CD4-positive, CD25-positive, alpha-beta regulatory T cell (primary cell): ENCODE measurements at regions not wholly inside any gene's neighbourhood (a gene's known extent, or its start where the extent isn't known, plus 50 kb on each side); places are given as distances from the start of the nearest gene placed in this dataset.
A peak's percentile ranks its signal among the peaks of the same experiment; 100 is the strongest.

Experiments used
- ATAC-seq, 2 donors: fragments of 150-1000 bp; cut with Tn5 transposase; one replicate each; pipeline ENCODE4 v1.10.0; 2021; ENCODE audit warnings: low read depth in 2 of 2, moderate number of reproducible peaks in 2 of 2, moderate library complexity in 1 of 2
- DNase-seq, 3 donors: peaks; one replicate each; pipeline versions ENCODE4 v3.0.0 to v3.0.0-alpha.2; 2012 to 2022; ENCODE audit warnings: mixed read lengths in 1 of 3
- H3K27ac ChIP-seq: one replicate; pipeline ENCODE4 v1.7.0; 2013; ENCODE audit warnings: mild to moderate bottlenecking, low read length; ENCODE audit not compliant: insufficient read depth, poor library complexity, severe bottlenecking
- H3K27me3 ChIP-seq: one replicate; pipeline ENCODE4 v1.7.0; 2013; ENCODE audit warnings: low read length; ENCODE audit not compliant: control insufficient read depth, insufficient read depth
- H3K36me3 ChIP-seq: one replicate; pipeline ENCODE4 v1.7.0; 2013; ENCODE audit warnings: mild to moderate bottlenecking, low read length, moderate library complexity; ENCODE audit not compliant: control insufficient read depth, insufficient read depth
- H3K4me1 ChIP-seq: 2 replicates; pipeline ENCODE4 v1.7.0; 2013; ENCODE audit warnings: mild to moderate bottlenecking, low read length; ENCODE audit not compliant: insufficient read depth, control insufficient read depth, poor library complexity, severe bottlenecking
- H3K4me3 ChIP-seq: one replicate; pipeline ENCODE4 v1.7.0; 2013; ENCODE audit warnings: low read depth, mild to moderate bottlenecking, low read length, moderate library complexity
- H3K9me3 ChIP-seq, 2 experiments: 1 replicate in 1 of 2; 2 replicates in 1 of 2; pipeline ENCODE4 v1.7.0; 2013; ENCODE audit warnings: low read length in 2 of 2, mild to moderate bottlenecking in 1 of 2, moderate library complexity in 1 of 2; ENCODE audit not compliant: control insufficient read depth in 2 of 2
- H3K27ac Mint-ChIP-seq, 3 donors: one replicate each; pipeline ENCODE4 v1.8.0; 2020 to 2022; ENCODE audit warnings: mild to moderate bottlenecking in 3 of 3, mixed read lengths in 3 of 3, moderate library complexity in 2 of 3
- H3K27me3 Mint-ChIP-seq: one replicate; pipeline ENCODE4 v1.8.0; 2022; ENCODE audit warnings: mild to moderate bottlenecking, mixed read lengths
- H3K36me3 Mint-ChIP-seq: one replicate; pipeline ENCODE4 v1.8.0; 2020; ENCODE audit warnings: mixed read lengths
- H3K4me1 Mint-ChIP-seq, 4 donors: one replicate each; pipeline ENCODE4 v1.8.0; 2020 to 2022; ENCODE audit warnings: mixed read lengths in 4 of 4, mild to moderate bottlenecking in 1 of 4
- H3K4me3 Mint-ChIP-seq, 4 donors: one replicate each; pipeline ENCODE4 v1.8.0; 2020 to 2022; ENCODE audit warnings: mild to moderate bottlenecking in 4 of 4, mixed read lengths in 4 of 4, moderate library complexity in 3 of 4
- H3K9me3 Mint-ChIP-seq, 7 donors: one replicate each; pipeline ENCODE4 v1.8.0; 2020 to 2022; ENCODE audit warnings: mixed read lengths in 7 of 7, mild to moderate bottlenecking in 3 of 7, moderate library complexity in 2 of 7

DNA sequence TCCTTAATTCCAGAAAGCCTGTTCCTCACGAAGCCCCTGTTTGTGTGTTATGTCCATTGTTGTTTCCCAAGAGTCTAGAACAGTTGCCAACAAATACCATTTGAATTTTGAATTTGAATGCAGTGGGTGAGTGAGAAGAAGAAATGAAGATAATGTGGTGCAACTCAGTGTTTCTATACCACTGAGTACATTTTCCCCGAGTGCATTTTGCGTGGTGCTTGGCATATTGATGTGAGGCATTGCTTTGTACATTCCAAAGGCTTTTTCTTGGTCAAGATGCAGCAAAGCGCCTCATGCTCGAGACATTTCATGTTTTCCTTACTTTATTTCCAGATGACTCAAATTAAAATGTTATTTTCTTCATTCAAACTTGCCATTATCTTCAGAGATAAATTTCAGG is 253.1 kb upstream of the RPS6KA3 start:
- peaks cover 0 to 12% (median 4%) of the 10 kb centered on the region in 4 donors for H3K4me1 Mint-ChIP-seq
- no peak for ATAC-seq

DNA sequence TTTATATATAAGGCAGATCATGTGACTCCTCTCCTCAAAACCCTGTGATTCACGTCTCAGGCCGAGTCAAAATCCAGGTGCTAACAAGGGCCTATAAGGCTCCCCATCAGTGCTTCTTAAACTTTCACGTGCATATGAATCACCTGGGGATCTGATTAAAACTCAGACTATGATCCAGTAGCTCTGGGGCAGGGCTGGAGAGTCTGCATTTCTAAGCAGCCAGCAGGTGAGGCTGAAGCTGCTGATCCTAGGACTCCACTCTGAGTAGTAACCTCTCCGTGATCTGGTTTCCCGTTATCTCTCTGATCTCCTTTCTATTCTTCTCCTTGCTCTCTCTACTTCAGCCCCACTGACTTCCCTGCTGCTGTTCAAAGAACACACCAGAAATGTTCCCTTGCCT is 252.4 kb upstream of the RPS6KA3 start:
- no peaks in the 10 kb centered on the region for H3K36me3 ChIP-seq
- no peaks in the 10 kb centered on the region for H3K9me3 ChIP-seq

More for the DNA sequence above, 253.1 kb upstream of the RPS6KA3 start:
- H3K27ac Mint-ChIP-seq: no peak overlapping the region
- Histone ChIP-seq H3K36me3 (no peaks in the 10 kb centered on the region), H3K27me3 (peaks cover 2% of the 10 kb centered on the region), H3K4me3 (no peak overlapping the region), H3K4me1 (no peaks in the 10 kb centered on the region), H3K27ac (no peak overlapping the region), H3K9me3 (no peaks in the 10 kb centered on the region)
- no peak for DNase-seq
- peaks cover 14% of the 10 kb centered on the region for H3K27me3 Mint-ChIP-seq
- H3K9me3 Mint-ChIP-seq: peaks cover 0 to 2% (median 0%) of the 10 kb centered on the region in 7 donors
- H3K4me3 Mint-ChIP-seq: no peak overlapping the region
- no peaks in the 10 kb centered on the region for H3K36me3 Mint-ChIP-seq

DNA sequence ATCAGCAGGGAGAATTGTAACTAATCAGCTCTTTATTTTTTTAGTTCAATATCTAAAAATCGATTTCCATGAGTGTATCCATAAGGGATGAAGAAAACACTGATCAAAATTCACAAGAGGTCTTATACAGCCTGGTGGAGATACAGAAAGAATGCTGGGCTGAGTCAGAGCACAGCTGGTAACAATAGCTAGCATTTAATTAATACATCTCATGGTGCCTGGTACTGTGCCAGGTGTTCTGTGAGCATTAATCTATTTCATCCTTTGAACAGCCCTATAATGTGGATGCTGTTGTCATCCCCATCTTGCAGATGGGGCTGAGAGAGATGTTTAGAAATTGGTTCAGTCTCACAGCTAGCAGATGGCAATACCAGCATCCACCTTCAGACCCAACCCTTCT is 250.9 kb upstream of the RPS6KA3 start:
- Mint-ChIP-seq H3K4me1 (peaks cover 0 to 6% (median 0%) of the 10 kb centered on the region in 4 donors), H3K27me3 (peaks cover 7% of the 10 kb centered on the region), H3K4me3 (no peak overlapping the region), H3K27ac (no peak overlapping the region), H3K9me3 (peaks cover 0 to 2% (median 0%) of the 10 kb centered on the region in 7 donors), H3K36me3 (no peaks in the 10 kb centered on the region)
- Histone ChIP-seq H3K27ac (no peak overlapping the region), H3K36me3 (no peaks in the 10 kb centered on the region), H3K4me3 (no peak overlapping the region), H3K4me1 (no peaks in the 10 kb centered on the region), H3K27me3 (peaks cover 2% of the 10 kb centered on the region), H3K9me3 (no peaks in the 10 kb centered on the region)
- DNase-seq: no peak
- no peak for ATAC-seq

More for the DNA sequence above, 252.4 kb upstream of the RPS6KA3 start:
- ATAC-seq (no peak), DNase-seq (no peak)
- H3K4me1 ChIP-seq: no peaks in the 10 kb centered on the region
- Mint-ChIP-seq H3K27me3 (peaks cover 13% of the 10 kb centered on the region), H3K4me3 (no peak overlapping the region), H3K4me1 (peaks cover 0 to 12% (median 4%) of the 10 kb centered on the region in 4 donors), H3K36me3 (no peaks in the 10 kb centered on the region), H3K27ac (no peak overlapping the region), H3K9me3 (peaks cover 0 to 2% (median 0%) of the 10 kb centered on the region in 7 donors)
- no peak overlapping the region for H3K4me3 ChIP-seq
- H3K27me3 ChIP-seq: peaks cover 2% of the 10 kb centered on the region
- no peak overlapping the region for H3K27ac ChIP-seq

DNA sequence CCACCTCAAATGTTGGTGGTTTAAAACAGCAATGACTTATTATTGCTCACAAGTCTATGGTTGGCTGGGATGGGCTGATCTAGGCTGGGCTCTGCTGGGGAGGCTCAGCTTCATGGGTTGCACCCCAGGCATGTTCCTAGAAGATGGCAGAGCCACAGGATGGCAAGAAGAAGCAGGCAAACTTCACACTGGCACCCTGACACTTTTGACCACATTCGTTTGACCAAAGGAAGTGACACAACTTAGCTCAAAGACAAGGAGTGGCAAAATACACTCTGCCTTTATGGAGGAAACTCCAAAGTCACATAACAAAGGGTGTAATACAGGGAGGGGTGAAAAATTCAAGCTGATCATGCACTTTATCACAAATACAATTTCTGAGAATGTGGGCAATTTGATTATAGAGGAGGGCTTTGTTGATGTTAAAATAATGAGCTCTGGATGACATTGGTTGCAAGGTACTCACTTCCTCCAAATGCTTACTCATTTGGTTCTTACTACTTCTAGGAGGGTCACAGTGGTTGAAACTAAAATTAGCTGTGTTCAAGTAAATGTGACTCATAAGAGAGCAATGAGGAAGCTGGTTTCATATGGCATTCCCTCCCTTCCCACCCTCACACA is 249.2 kb upstream of the RPS6KA3 start:
- no peaks in the 10 kb centered on the region for H3K4me1 ChIP-seq
- no peak overlapping the region for H3K4me3 ChIP-seq
- Mint-ChIP-seq H3K27ac (peak overlapping the region in 1 of 3 donors; percentile 8), H3K9me3 (peaks cover 0 to 2% (median 0%) of the 10 kb centered on the region in 7 donors), H3K27me3 (peaks cover 7% of the 10 kb centered on the region), H3K36me3 (no peaks in the 10 kb centered on the region), H3K4me1 (peaks cover 0 to 6% (median 0%) of the 10 kb centered on the region in 4 donors), H3K4me3 (no peak overlapping the region)
- no peaks in the 10 kb centered on the region for H3K36me3 ChIP-seq
- ATAC-seq (peak; percentile 45 to 58), DNase-seq (peak in 1 of 3 donors; percentile 49)
- H3K9me3 ChIP-seq: no peaks in the 10 kb centered on the region
- no peaks in the 10 kb centered on the region for H3K27me3 ChIP-seq
- H3K27ac ChIP-seq: no peak overlapping the region

DNA sequence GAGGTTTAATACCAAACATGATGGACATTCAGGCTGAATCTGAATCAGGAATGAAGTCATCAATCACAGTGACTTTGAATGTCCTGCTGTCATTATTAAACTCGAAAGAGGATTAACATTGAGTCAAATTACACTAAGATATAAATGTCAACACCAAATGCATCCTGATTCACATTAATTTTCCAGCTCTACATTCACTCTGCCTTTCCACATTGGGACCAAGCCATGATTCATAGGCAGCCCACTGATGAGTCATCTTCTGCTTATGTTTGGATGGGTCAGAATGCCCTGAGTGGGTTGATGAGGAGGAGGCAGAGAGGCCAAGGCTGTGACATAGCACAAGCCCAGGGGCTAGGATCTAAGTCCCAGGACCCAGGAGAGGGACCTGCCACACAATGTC is 247.6 kb upstream of the RPS6KA3 start:
- H3K4me3 Mint-ChIP-seq: no peak overlapping the region
- peaks cover 6% of the 10 kb centered on the region for H3K27me3 Mint-ChIP-seq
- peaks cover 0 to 2% (median 0%) of the 10 kb centered on the region in 7 donors for H3K9me3 Mint-ChIP-seq
- Histone ChIP-seq H3K27ac (no peak overlapping the region), H3K4me1 (no peaks in the 10 kb centered on the region), H3K27me3 (no peaks in the 10 kb centered on the region), H3K9me3 (no peaks in the 10 kb centered on the region), H3K4me3 (no peak overlapping the region), H3K36me3 (no peaks in the 10 kb centered on the region)
- no peak for ATAC-seq
- no peak overlapping the region for H3K27ac Mint-ChIP-seq
- DNase-seq: no peak
- peaks cover 0 to 6% (median 0%) of the 10 kb centered on the region in 4 donors for H3K4me1 Mint-ChIP-seq
- no peaks in the 10 kb centered on the region for H3K36me3 Mint-ChIP-seq

DNA sequence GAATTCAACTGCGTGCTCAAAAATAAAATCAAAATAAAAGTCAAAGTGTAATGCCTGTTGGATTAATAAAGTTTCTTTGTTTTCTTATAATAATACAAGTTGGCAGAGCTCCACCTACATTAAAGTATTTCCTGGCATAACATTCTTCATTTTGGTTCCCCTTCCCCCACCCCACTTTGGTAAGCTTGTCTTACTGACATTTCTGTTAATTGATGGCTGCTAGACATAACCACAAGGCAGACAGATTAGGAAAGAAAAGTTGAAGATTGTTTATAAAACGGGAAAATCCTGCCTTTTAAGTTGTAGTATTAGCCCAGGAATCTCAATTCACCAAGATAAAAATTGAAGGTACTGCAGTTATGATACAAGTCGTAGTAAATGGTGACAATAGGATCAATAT is 246.5 kb upstream of the RPS6KA3 start:
- Mint-ChIP-seq H3K27me3 (no peaks in the 10 kb centered on the region), H3K27ac (no peak overlapping the region), H3K4me1 (peaks cover 0 to 6% (median 0%) of the 10 kb centered on the region in 4 donors), H3K9me3 (peaks cover 0 to 2% (median 0%) of the 10 kb centered on the region in 7 donors), H3K4me3 (no peak overlapping the region), H3K36me3 (no peaks in the 10 kb centered on the region)
- DNase-seq: no peak
- Histone ChIP-seq H3K9me3 (no peaks in the 10 kb centered on the region), H3K4me3 (no peak overlapping the region), H3K36me3 (no peaks in the 10 kb centered on the region), H3K4me1 (no peaks in the 10 kb centered on the region), H3K27ac (no peak overlapping the region), H3K27me3 (no peaks in the 10 kb centered on the region)
- no peak for ATAC-seq

DNA sequence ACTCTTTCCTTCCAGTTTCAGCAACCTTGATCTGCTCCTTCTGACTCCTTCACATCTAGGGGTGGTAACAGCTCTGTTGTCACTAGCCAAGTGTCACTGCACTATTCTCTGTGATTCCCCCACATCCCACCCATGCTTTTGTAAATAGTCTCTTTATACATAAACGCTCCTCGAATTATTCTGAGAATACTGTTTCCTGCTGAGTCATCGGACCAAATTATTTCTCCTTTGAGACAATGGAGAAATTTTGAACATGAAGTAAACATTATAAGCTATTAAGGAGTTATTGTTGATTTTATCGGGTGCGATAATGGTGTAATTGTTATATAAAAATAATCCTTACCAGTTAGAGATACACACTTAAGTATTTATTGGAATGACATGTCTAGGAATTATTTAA is 245.1 kb upstream of the RPS6KA3 start:
- H3K27me3 ChIP-seq: no peaks in the 10 kb centered on the region
- no peak overlapping the region for H3K4me3 ChIP-seq
- ATAC-seq: no peak
- no peak overlapping the region for H3K4me3 Mint-ChIP-seq
- peaks cover 3% of the 10 kb centered on the region for H3K27me3 Mint-ChIP-seq
- no peaks in the 10 kb centered on the region for H3K36me3 Mint-ChIP-seq
- H3K4me1 ChIP-seq: no peaks in the 10 kb centered on the region
- no peaks in the 10 kb centered on the region for H3K9me3 ChIP-seq
- H3K36me3 ChIP-seq: no peaks in the 10 kb centered on the region
- no peak for DNase-seq
- H3K27ac Mint-ChIP-seq: no peak overlapping the region
- peaks cover 0 to 2% (median 0%) of the 10 kb centered on the region in 7 donors for H3K9me3 Mint-ChIP-seq
- peaks cover 0 to 6% (median 0%) of the 10 kb centered on the region in 4 donors for H3K4me1 Mint-ChIP-seq
- no peak overlapping the region for H3K27ac ChIP-seq
